ENCODE measurements at regions not wholly inside any gene's neighbourhood (a gene's known extent, or its start where the extent isn't known, plus 50 kb on each side); places are given as distances from the start of the nearest gene placed in this dataset.
A peak's percentile ranks its signal among the peaks of the same experiment; 100 is the strongest.
"Not testable (repeated sequence)": the region's sequence is repeated elsewhere in the genome, so short reads cannot be mapped to it uniquely, and the experiment has no call there.

DNA sequence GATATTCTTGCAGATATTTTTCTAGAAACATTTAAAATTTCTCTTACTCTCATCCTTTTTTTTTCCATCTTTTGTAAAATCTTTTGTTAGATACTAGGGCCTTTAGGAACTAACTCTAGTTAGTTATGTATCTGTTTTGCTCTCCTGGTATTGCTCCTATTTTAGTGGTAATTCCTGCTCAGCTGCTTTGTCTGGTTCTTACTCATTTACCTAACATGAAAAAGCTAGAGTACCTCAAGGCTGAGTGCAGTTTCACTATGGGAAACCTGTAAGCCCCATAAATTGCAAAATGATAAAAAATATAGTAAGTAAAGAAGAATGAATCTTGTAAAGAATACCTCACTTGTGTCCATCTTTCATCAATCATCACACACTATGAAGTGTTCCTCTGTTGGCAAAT, 1602.0 kb downstream of the GRIK2 start:
- H3K9me3 ChIP-seq (replicated peaks), result no peaks in the 10 kb centered on the region
- no peaks in the 10 kb centered on the region for H3K36me3 ChIP-seq
- no peaks in the 10 kb centered on the region for H3K27me3 ChIP-seq
- no peak overlapping the region for H3K27ac ChIP-seq
- no peak for DNase-seq
- no peak overlapping the region for H3K4me3 ChIP-seq
- no peaks in the 10 kb centered on the region for H3K4me1 ChIP-seq

DNA sequence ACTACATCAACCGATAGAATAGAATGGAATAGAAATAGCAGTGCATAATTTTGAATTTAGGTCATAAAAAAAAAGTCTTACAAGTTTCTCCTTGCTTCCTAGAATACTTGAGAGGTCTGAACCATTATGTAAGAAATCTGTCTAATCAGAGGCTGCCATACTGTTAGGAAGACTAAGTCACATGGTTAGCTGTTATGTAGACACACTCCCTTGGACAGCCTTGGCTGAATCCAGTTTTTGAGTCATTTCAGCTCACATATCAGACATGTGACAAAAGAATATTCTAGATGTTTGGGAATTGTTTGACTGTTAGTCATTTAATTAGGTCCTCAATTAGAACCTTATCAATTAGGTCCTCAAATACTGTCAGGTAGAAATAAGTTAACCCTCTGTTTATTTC, 1601.4 kb downstream of the GRIK2 start:
- no peaks in the 10 kb centered on the region for H3K36me3 ChIP-seq
- no peak overlapping the region for H3K4me3 ChIP-seq
- no peaks in the 10 kb centered on the region for H3K4me1 ChIP-seq
- DNase-seq, result no peak
- H3K9me3 ChIP-seq (replicated peaks), result no peaks in the 10 kb centered on the region
- no peaks in the 10 kb centered on the region for H3K27me3 ChIP-seq
- no peak overlapping the region for H3K27ac ChIP-seq

DNA sequence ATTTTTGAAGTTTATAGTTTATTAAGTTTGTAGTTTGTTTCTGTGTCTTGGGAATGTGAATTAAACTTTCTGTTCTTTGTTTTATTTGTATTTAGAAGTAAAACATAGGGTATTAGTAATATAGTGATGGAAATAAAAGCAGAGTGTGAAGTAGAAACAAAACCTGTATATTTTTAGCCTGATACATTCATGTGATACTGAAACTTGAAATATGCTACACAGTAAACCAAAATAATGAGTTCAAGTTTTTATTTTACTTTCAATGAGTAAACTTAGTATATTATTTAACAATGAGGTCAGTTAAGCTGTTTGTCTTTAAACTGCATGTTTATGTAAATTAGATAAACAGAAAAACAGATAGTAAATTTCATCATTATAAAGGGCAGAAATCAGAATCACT, 1592.6 kb downstream of the GRIK2 start:
- H3K36me3 ChIP-seq, result no peaks in the 10 kb centered on the region
- H3K4me1 ChIP-seq, result no peaks in the 10 kb centered on the region
- no peak overlapping the region for H3K4me3 ChIP-seq
- H3K27ac ChIP-seq, result no peak overlapping the region
- H3K9me3 ChIP-seq (replicated peaks), result no peaks in the 10 kb centered on the region
- no peak for DNase-seq
- no peaks in the 10 kb centered on the region for H3K27me3 ChIP-seq

DNA sequence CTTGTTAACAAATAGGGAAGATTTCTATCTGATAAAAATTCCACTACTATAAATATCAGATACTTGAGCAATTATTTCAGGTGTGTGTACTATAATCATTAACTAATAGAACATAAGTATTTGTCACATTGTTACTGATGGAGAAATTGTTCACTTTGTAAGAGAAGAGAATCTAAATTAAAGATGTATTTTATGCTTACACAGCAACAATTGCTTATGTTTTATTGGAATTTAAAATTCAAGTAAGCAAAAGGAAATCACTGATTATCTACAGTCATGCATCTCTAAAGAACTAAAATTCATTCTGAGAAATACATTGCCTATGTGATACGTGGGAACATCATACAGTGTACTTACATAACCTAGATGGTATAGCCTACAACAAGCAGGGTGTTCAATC, 1590.8 kb downstream of the GRIK2 start:
- H3K27me3 ChIP-seq, result no peaks in the 10 kb centered on the region
- no peaks in the 10 kb centered on the region for H3K9me3 ChIP-seq (replicated peaks)
- no peaks in the 10 kb centered on the region for H3K36me3 ChIP-seq
- H3K4me3 ChIP-seq, result no peak overlapping the region
- no peak overlapping the region for H3K27ac ChIP-seq
- no peak for DNase-seq
- no peaks in the 10 kb centered on the region for H3K4me1 ChIP-seq

DNA sequence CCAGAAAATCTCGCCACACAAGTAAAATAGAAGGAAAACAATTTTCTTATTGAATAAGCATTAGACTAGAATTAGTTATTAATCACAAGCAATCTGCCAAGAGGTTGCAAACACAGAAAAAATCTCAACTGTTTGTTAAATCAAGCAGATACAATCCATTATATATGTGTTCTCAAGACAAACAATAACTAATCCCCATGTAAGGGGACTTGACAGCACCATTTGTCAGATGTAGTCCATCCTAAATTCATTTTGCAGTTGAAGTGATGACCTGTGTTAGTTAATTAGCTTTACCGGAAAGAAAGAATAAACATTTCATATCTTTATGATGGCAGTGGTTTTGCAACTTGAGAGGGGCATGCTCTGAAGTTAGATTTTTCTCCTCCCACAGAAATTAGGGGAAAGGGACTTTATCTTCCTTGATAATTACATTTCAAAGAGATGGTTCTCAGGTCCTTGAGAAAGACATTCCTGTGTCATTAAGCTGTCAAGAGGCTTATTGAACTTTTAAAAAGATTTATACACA, 1588.0 kb downstream of the GRIK2 start:
- H3K27ac ChIP-seq, result no peak overlapping the region
- no peak for DNase-seq

DNA sequence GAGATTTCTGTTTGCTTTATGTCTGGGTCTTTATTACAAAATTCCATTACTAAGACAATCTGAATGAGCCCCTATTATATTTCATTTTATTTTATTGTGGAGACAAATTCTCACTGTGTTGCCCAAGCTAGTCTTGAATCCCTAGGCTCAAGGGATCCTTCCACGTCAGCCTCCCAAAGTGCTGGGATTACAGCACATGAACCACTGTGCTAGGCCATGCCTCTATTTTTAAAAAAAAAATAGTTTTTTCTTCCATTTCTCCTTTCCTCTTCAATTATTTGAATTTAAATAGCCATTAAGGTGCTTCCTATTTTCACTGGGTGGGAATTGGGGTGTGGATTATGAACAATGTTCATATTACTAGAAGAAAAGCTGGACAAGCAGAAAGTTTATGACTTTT, 1587.4 kb downstream of the GRIK2 start:
- Histone ChIP-seq H3K4me1 (no peaks in the 10 kb centered on the region), H3K9me3 (replicated peaks) (no peaks in the 10 kb centered on the region), H3K4me3 (no peak overlapping the region), H3K27me3 (no peaks in the 10 kb centered on the region), H3K27ac (no peak overlapping the region), H3K36me3 (no peaks in the 10 kb centered on the region)
- DNase-seq, result no peak

More for the DNA sequence above, 1588.0 kb downstream of the GRIK2 start:
- Histone ChIP-seq H3K4me1 (no peaks in the 10 kb centered on the region), H3K4me3 (no peak overlapping the region), H3K27me3 (no peaks in the 10 kb centered on the region), H3K9me3 (replicated peaks) (no peaks in the 10 kb centered on the region), H3K36me3 (no peaks in the 10 kb centered on the region)

DNA sequence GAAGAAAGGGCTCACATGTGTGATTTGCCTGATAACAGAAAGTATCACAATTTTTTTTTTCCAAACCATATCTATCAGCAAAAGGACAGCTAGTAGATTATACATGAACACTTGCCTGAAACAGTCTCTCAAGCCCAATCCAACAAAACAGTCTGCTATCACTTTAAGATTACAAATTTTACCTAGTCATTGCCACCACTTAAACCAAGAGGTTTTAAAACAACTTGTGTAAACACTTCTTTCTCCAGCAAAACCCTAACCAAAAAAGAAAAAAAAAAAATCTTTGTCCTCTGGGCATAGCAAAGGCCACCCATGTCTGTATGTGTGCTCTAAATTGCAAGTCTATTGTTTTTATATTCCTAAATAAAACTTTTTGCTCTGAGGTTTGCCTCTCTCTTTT, 1568.4 kb downstream of the GRIK2 start:
- no peaks in the 10 kb centered on the region for H3K27me3 ChIP-seq
- no peaks in the 10 kb centered on the region for H3K36me3 ChIP-seq
- DNase-seq, result no peak
- H3K27ac ChIP-seq, result no peak overlapping the region
- no peaks in the 10 kb centered on the region for H3K4me1 ChIP-seq
- H3K9me3 ChIP-seq (replicated peaks), result no peaks in the 10 kb centered on the region
- no peak overlapping the region for H3K4me3 ChIP-seq

DNA sequence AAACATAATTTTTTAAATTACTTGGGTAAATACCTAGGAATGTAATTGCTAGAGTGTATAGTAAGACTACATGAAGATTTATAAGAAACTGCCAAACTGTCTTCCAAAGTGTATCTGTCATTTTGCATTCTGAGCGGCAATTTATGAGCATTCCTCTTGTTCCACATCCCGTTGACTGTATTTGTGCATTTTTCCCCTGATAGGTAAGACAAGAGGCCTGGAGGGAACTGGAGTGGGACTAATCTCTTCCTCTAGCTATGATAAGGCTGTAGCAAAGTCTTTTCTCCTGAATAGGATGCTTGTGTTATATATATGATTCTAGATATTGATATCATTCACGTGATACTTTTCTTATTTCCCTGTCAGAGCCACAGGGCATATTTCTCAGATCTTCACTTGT, 1557.5 kb downstream of the GRIK2 start:
- H3K27ac ChIP-seq, result no peak overlapping the region
- no peaks in the 10 kb centered on the region; the same call in 1 of the 2 replicates for H3K9me3 ChIP-seq (replicated peaks)
- H3K4me1 ChIP-seq, result no peaks in the 10 kb centered on the region
- H3K4me3 ChIP-seq, result no peak overlapping the region
- H3K27me3 ChIP-seq, result no peaks in the 10 kb centered on the region
- DNase-seq, result no peak
- H3K36me3 ChIP-seq, result no peaks in the 10 kb centered on the region

DNA sequence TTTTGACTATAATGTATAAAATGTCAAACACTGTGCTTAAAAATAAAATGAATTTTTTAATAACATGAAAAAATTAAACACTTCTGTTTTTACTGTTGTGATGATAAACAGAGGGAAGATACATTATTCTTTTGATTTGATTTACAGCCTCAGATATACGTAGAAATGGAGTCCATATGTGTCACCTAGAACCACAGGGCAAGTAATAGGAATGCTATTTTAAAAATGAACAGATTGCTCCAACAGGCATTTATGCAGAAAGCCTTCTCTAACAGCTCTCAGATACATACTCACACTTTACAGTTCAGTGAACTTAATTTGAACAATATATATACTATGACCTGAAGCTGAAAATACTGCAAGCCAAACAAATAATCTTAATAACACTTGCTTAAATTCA, 1551.0 kb downstream of the GRIK2 start:
- Histone ChIP-seq H3K36me3 (no peaks in the 10 kb centered on the region), H3K27me3 (no peaks in the 10 kb centered on the region), H3K4me1 (no peaks in the 10 kb centered on the region), H3K9me3 (replicated peaks) (no peaks in the 10 kb centered on the region), H3K27ac (no peak overlapping the region), H3K4me3 (no peak overlapping the region)
- no peak for DNase-seq

DNA sequence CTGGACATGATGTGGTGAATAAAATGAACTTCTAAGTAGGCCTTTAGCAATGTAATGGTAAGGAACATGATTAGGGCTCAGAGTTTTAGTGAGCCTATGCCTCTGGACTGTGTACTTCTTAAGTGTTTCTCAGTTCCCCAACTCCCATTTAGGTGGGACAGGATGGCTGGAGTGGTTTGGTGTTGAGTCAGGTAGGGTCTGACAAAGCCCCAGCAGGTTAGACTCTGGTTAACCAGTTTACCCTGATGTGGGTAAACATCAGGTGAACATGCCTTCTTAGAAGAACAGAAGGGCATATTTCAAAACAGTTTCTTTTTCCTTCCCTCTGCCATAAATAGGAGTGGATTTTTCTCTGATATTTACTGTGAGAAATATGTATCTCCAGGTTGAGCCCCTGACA, 1548.7 kb downstream of the GRIK2 start:
- H3K4me3 ChIP-seq, result no peak overlapping the region
- no peak overlapping the region for H3K27ac ChIP-seq
- no peaks in the 10 kb centered on the region for H3K36me3 ChIP-seq
- DNase-seq, result no peak
- H3K4me1 ChIP-seq, result no peaks in the 10 kb centered on the region
- no peaks in the 10 kb centered on the region for H3K27me3 ChIP-seq
- no peaks in the 10 kb centered on the region for H3K9me3 ChIP-seq (replicated peaks)

DNA sequence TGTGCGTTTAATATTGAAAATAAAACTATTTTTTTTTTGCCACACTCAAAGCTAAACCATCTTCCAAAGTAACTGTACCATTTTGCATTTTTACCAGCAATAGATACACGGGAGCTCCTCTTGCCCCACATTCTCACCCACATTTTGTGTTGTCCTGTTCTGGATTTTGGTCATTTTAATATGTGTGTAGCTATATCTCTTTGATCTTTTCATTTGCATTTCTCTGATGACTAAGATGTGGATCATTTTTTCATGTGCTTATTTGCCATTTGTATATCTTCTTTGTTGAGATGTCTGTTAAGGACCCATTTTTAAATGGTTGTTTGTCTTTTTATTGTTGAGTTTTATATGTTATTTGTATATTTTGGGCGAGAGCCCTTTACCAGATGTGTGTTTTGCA, 1543.5 kb downstream of the GRIK2 start:
- H3K27me3 ChIP-seq, result no peaks in the 10 kb centered on the region

DNA sequence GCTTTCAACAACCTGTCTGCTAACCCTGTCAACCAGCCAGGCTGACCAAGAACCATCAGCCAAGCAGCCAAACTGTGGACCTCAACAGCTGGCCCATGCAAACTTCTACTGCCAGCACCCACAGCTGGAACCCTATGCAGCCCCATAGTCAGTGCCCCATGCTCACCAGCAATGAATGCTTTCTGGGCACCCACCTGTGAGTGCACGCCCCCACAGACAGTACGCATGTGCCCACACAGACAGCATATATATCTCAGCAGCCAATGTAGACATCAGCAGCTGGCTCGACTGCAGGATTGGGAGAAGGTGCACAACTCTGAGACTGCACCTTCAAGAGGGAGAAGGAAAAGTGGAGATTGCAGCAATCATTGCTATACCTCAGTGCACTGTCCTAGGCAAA, 1534.6 kb downstream of the GRIK2 start:
- H3K4me3 ChIP-seq, result no peak overlapping the region
- H3K27ac ChIP-seq, result no peak overlapping the region
- H3K36me3 ChIP-seq, result no peaks in the 10 kb centered on the region
- H3K27me3 ChIP-seq, result no peaks in the 10 kb centered on the region
- DNase-seq, result no peak
- H3K9me3 ChIP-seq (replicated peaks), result no peaks in the 10 kb centered on the region
- no peaks in the 10 kb centered on the region for H3K4me1 ChIP-seq

More for the DNA sequence above, 1543.5 kb downstream of the GRIK2 start:
- Histone ChIP-seq H3K27ac (no peak overlapping the region), H3K36me3 (no peaks in the 10 kb centered on the region), H3K9me3 (replicated peaks) (no peaks in the 10 kb centered on the region), H3K4me3 (no peak overlapping the region), H3K4me1 (no peaks in the 10 kb centered on the region)
- no peak for DNase-seq

DNA sequence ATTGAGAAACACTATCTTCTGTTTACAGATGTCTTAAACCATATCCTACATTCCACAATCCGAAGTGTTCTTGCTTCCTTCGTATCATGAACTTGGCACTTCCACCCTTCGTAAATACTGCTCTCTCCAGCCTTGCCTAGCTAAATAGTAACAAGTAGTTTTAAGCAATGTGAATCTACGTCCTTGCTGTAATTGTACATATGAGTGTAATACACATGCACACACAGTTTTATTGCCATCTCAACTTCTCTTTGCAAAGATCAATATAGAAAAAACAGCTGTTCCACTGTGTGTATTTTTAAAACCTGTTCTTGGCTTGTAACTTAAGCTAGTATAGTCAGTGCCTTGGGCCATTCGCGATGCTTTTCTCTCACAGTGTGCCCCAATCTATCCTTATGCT, 1524.7 kb downstream of the GRIK2 start:
- Histone ChIP-seq H3K36me3 (no peaks in the 10 kb centered on the region), H3K4me3 (no peak overlapping the region), H3K27ac (no peak overlapping the region), H3K9me3 (replicated peaks) (no peaks in the 10 kb centered on the region), H3K27me3 (no peaks in the 10 kb centered on the region), H3K4me1 (no peaks in the 10 kb centered on the region)
- DNase-seq, result no peak

DNA sequence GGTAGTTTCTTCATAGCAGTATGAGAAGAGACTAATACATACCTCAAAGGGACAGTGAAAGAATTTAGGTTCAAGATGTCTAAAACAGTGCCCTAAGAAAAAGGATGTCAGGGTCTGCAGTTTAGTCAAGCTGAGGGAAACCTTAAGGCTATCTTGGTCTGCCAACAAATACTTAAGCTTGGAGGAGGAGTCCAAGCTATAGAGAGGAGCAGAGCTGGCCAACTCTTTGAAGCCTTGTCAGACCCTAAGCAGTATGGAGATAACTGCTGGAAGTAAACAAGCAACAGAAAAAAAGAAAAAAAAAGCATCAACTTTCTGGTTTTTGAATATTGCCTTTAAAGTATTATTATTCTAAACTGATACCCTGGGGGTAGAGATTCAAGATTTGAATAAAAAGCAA, 1518.1 kb downstream of the GRIK2 start:
- no peaks in the 10 kb centered on the region for H3K9me3 ChIP-seq (replicated peaks)
- no peaks in the 10 kb centered on the region for H3K36me3 ChIP-seq
- no peak overlapping the region for H3K4me3 ChIP-seq
- no peaks in the 10 kb centered on the region for H3K27me3 ChIP-seq
- no peak overlapping the region for H3K27ac ChIP-seq
- H3K4me1 ChIP-seq, result no peaks in the 10 kb centered on the region
- no peak for DNase-seq

DNA sequence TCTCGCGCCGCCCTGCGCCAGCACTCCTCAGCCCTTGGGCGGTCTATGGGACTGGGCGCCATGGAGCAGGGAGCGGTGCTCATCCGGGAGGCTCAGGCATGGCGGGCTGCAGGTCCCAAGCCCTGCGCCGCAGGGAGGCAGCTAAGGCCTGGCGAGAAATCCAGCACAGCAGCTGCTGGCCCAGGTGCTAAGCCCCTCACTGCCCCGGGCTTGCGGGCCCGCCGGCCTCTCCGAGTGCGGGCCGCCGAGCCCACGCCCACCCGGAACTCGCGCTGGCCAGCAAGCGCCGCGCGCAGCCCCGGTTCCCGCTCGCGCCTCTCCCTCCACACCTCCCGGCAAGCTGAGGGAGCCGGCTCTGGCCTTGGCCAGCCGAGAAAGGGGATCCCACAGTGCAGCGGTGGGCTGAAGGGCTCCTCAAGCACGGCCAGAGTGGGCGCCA, 1517.2 kb downstream of the GRIK2 start:
- DNase-seq; H3K4me3 ChIP-seq; H3K36me3 ChIP-seq; H3K4me1 ChIP-seq; H3K27ac ChIP-seq; H3K9me3 ChIP-seq (replicated peaks); H3K27me3 ChIP-seq: not testable (repeated sequence)

DNA sequence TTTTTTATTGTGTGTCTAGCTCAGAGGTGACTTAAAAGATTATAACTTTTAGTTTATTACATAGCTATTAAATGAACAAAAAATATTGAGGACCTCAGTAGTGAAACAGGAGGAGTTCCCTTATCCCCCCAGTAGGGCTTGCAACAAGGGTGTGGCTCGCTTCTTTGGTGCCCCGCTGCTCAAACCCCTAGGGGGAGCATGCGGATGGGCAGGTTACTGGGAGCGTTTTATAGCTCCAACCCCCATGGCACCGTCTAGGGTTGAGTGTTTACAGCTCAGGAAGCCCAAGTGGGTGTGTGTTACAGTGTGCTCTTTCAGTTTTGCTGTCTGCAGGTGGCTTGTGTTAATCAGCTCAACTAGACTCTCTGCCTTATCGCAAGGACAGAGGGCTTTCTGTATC, 1513.7 kb downstream of the GRIK2 start:
- Histone ChIP-seq H3K4me1 (no peaks in the 10 kb centered on the region), H3K4me3 (no peak overlapping the region), H3K36me3 (no peaks in the 10 kb centered on the region), H3K9me3 (replicated peaks) (no peaks in the 10 kb centered on the region), H3K27ac (no peak overlapping the region), H3K27me3 (no peaks in the 10 kb centered on the region)
- peak in 1 of 2 experiments; percentile 2 for DNase-seq

DNA sequence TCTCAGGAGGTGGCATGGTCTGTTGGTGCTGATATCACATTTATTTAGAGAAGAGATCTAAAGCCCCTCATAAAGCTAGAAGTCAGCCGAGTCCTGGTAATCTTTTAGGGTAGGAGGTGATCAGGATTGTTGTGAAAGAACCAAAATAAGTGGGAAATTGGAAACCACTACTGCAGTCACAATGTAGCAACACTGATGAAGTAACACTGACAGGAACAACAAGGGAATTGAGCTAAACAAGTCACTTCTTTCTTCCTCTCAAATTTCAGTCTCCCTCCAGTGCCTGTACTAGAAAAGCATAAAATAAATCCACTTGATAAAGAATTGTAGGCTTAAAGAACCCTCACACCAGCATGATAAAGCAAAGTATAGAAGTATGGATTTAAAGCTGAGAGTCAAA, 1509.0 kb downstream of the GRIK2 start:
- Histone ChIP-seq H3K4me1 (no peaks in the 10 kb centered on the region), H3K9me3 (replicated peaks) (no peaks in the 10 kb centered on the region), H3K27me3 (no peaks in the 10 kb centered on the region), H3K36me3 (no peaks in the 10 kb centered on the region), H3K4me3 (no peak overlapping the region), H3K27ac (no peak overlapping the region)
- DNase-seq, result no peak
